OCI-LY7 (cell line): ENCODE measurements at regions not wholly inside any gene's neighbourhood (a gene's known extent, or its start where the extent isn't known, plus 50 kb on each side); places are given as distances from the start of the nearest gene placed in this dataset.

ENCODE experiments used
- CTCF ChIP-seq: fragments of 200-600 bp; sonication (generic); conservative IDR thresholded peaks from 2 replicates; pipeline ENCODE4 v1.5.1; 2014; ENCODE audit warnings: mild to moderate bottlenecking, antibody characterized with exemption, low read length, moderate library complexity, mixed read lengths
- EZH2phosphoT487 ChIP-seq: fragments of 200-600 bp; sonication (generic); IDR thresholded peaks from 2 replicates; pipeline ENCODE4 v1.6.1; 2018; ENCODE audit warnings: low read depth, borderline replicate concordance, mild to moderate bottlenecking, mixed run types, antibody characterized with exemption, low read length, moderate library complexity, mixed read lengths

GRCh38 chr2:52210611-52211010 is 1178.7 kb upstream of the NRXN1 start:
- TF ChIP-seq CTCF (no peak), EZH2phosphoT487 (no peak)
